ENCODE measurements at regions not wholly inside any gene's neighbourhood (a gene's known extent, or its start where the extent isn't known, plus 50 kb on each side); places are given as distances from the start of the nearest gene placed in this dataset.

DNA sequence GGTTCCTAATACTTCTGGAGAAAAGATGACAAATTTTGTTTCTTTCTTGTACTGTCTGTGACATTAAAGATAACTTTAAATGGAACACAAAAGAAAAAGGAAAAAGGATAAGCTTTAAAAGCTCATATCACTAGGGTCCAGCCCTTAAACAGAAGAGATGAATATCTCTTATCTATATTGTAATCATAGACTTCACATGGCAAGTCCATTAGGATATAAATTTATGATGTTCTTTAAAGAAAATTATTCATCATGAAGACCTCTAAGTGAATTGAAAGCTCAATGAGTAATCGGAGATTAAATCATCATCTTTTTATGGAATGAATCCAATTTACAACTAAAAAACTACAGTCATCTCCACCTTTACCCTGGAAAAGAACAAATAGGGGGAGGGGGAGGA, 111.6 kb upstream of the SATB2 start:
- TF ChIP-seq EZH2 (IDR thresholded peaks at IDR 0.05; ENCODE audit: borderline replicate concordance, insufficient read depth, low read depth, low read length, poor library complexity, severe bottlenecking) = no peak
- TF ChIP-seq, protein P1, sequence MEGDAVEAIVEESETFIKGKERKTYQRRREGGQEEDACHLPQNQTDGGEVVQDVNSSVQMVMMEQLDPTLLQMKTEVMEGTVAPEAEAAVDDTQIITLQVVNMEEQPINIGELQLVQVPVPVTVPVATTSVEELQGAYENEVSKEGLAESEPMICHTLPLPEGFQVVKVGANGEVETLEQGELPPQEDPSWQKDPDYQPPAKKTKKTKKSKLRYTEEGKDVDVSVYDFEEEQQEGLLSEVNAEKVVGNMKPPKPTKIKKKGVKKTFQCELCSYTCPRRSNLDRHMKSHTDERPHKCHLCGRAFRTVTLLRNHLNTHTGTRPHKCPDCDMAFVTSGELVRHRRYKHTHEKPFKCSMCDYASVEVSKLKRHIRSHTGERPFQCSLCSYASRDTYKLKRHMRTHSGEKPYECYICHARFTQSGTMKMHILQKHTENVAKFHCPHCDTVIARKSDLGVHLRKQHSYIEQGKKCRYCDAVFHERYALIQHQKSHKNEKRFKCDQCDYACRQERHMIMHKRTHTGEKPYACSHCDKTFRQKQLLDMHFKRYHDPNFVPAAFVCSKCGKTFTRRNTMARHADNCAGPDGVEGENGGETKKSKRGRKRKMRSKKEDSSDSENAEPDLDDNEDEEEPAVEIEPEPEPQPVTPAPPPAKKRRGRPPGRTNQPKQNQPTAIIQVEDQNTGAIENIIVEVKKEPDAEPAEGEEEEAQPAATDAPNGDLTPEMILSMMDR (IDR thresholded peaks at IDR 0.05) = no peak

All from B cell (primary cell).